Liver (tissue), 8 donors: ENCODE measurements at regions not wholly inside any gene's neighbourhood (a gene's known extent, or its start where the extent isn't known, plus 50 kb on each side); places are given as distances from the start of the nearest gene placed in this dataset.

ENCODE experiments used
- DNase-seq: peaks from one replicate; pipeline ENCODE4 v3.0.0-alpha.2; 2017; ENCODE audit warnings: low spot score
- H3K27ac ChIP-seq, 2 donors: one replicate each; pipeline ENCODE4 v1.7.0; 2013; ENCODE audit warnings: inconsistent platforms in 2 of 2, low read length in 2 of 2, control low read depth in 1 of 2, low read depth in 1 of 2, mild to moderate bottlenecking in 1 of 2
- H3K27me3 ChIP-seq, 4 donors: one replicate each; pipeline versions ENCODE4 v1.6.1 to v1.7.0; 2013; ENCODE audit warnings: low read length in 3 of 4, inconsistent platforms in 1 of 4, mild to moderate bottlenecking in 1 of 4, moderate library complexity in 1 of 4; ENCODE audit not compliant: control insufficient read depth in 4 of 4, insufficient read depth in 4 of 4
- H3K36me3 ChIP-seq, 4 donors: one replicate each; pipeline versions ENCODE4 v1.6.1 to v1.7.0; 2013; ENCODE audit warnings: low read length in 3 of 4, mild to moderate bottlenecking in 3 of 4, low read depth in 1 of 4, moderate library complexity in 1 of 4; ENCODE audit not compliant: control insufficient read depth in 4 of 4, insufficient read depth in 3 of 4
- H3K4me1 ChIP-seq, 4 donors: one replicate each; pipeline versions ENCODE4 v1.6.1 to v1.7.0; 2013; ENCODE audit warnings: low read length in 3 of 4, mild to moderate bottlenecking in 3 of 4, moderate library complexity in 1 of 4; ENCODE audit not compliant: control insufficient read depth in 4 of 4, insufficient read depth in 4 of 4
- H3K4me3 ChIP-seq, 3 donors: one replicate each; pipeline versions ENCODE4 v1.6.1 to v1.7.0; 2013; ENCODE audit warnings: low read length in 3 of 3, control low read depth in 1 of 3, low read depth in 1 of 3, mild to moderate bottlenecking in 1 of 3
- H3K9ac ChIP-seq, 2 donors: one replicate each; pipeline ENCODE4 v1.7.0; 2013; ENCODE audit warnings: low read length in 2 of 2, mild to moderate bottlenecking in 2 of 2, moderate library complexity in 2 of 2, control low read depth in 1 of 2, low read depth in 1 of 2
- H3K9me3 ChIP-seq, 4 donors: one replicate each; pipeline versions ENCODE4 v1.6.1 to v1.7.0; 2013; ENCODE audit warnings: low read length in 3 of 4; ENCODE audit not compliant: control insufficient read depth in 4 of 4
- EGR1 ChIP-seq, 2 donors: IDR thresholded peaks; 2 replicates each; pipeline ENCODE4 v1.6.1; 2016 to 2018; ENCODE audit warnings: antibody characterized with exemption in 2 of 2, low read depth in 2 of 2
- FOXA2 ChIP-seq: IDR thresholded peaks from 2 replicates; pipeline ENCODE4 v1.6.1; 2016; ENCODE audit warnings: antibody characterized with exemption
- HNF4G ChIP-seq: IDR thresholded peaks from 2 replicates; pipeline ENCODE4 v1.6.1; 2016; ENCODE audit warnings: antibody characterized with exemption
- JUND ChIP-seq, 2 donors: IDR thresholded peaks; 2 replicates each; pipeline ENCODE4 v1.6.1; 2016; ENCODE audit warnings: antibody characterized with exemption in 2 of 2
- NR2F2 ChIP-seq: IDR thresholded peaks from 2 replicates; pipeline ENCODE4 v1.6.1; 2016; ENCODE audit warnings: antibody characterized with exemption
- RAD21 ChIP-seq, 2 donors: IDR thresholded peaks; 2 replicates each; pipeline ENCODE4 v1.6.1; 2016; ENCODE audit warnings: antibody characterized with exemption in 2 of 2, mild to moderate bottlenecking in 2 of 2
- RXRA ChIP-seq, 2 donors: IDR thresholded peaks; 2 replicates each; pipeline ENCODE4 v1.6.1; 2017 to 2018; ENCODE audit warnings: antibody characterized with exemption in 2 of 2, mild to moderate bottlenecking in 1 of 2
- SP1 ChIP-seq: IDR thresholded peaks from 2 replicates; pipeline ENCODE4 v1.6.1; 2018; ENCODE audit warnings: antibody characterized with exemption, mild to moderate bottlenecking
- YY1 ChIP-seq: IDR thresholded peaks from 2 replicates; pipeline ENCODE4 v1.6.1; 2016; ENCODE audit warnings: antibody characterized with exemption, mild to moderate bottlenecking
- WGBS: extraction: QIAGEN DNeasy Blood & Tissue Kit; methylation state at CpG from one replicate; pipeline ENCODE4 v1.1.7; 2013; 5-methylcytosine and 5-hydroxymethylcytosine counted together
- TF ChIP-seq, protein P1 (sequence below): fragments of 150-350 bp; IDR thresholded peaks from 2 replicates; pipeline ENCODE4 v1.5.1; 2017; ENCODE audit warnings: improper control_type of control experiment, low read depth, low read length; ENCODE audit not compliant: missing input control
- TF ChIP-seq, protein P2 (sequence below): IDR thresholded peaks from 2 replicates; pipeline ENCODE4 v1.6.1; 2016; ENCODE audit warnings: antibody characterized with exemption
- donor health status: healthy.
- donor health status: healthy.
- donor health status: healthy.
- donor health status: healthy.
- donor health status: healthy.

DNA sequence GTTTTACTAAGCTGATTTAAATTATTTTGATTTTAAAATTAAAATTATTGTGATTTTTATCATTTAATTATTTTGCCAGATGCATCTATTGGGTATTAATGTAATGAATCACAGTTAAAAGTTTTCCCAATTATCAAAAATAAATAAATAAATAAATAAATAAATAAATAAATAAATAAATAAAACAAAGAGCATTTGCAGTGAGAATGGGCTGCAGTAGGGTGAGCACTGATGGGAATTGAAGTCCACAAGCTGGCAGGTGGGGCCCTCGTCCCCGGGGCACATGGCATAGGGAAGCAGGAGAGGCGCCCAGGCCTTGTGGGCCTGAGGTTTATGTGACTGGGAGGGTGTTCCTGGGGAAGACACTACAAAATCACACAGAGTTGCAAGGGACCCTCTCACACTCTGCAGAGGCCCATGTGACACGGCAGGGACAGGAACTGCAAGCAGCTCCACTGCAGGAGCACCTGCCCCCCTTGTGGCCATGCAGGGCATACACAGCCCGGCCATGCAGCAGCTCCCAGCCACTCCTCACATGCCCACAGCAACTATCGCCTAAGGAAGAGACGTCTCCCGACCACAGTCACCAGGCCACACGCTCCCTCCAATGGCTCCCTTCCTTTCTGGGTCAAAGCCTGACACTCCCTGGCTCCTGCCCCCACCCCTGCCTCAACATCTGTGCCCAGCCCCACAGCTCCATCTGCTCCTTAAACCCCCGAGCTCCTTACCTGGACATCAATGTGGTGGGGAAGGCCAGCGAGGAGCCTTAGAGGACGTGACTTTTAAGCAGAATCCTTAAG lies 256.3 kb upstream of the SFSWAP start:
- 40% methylated on average over 12 of the region's 12 CpGs for WGBS
- peak; percentile 47 for DNase-seq
- TF ChIP-seq EGR1 (IDR thresholded peaks at IDR 0.05; ENCODE audit: low read depth in 2 of 2) (no peak), RAD21 (IDR thresholded peaks at IDR 0.05) (peak; percentile 70 to 80)
- TF ChIP-seq, protein P1, sequence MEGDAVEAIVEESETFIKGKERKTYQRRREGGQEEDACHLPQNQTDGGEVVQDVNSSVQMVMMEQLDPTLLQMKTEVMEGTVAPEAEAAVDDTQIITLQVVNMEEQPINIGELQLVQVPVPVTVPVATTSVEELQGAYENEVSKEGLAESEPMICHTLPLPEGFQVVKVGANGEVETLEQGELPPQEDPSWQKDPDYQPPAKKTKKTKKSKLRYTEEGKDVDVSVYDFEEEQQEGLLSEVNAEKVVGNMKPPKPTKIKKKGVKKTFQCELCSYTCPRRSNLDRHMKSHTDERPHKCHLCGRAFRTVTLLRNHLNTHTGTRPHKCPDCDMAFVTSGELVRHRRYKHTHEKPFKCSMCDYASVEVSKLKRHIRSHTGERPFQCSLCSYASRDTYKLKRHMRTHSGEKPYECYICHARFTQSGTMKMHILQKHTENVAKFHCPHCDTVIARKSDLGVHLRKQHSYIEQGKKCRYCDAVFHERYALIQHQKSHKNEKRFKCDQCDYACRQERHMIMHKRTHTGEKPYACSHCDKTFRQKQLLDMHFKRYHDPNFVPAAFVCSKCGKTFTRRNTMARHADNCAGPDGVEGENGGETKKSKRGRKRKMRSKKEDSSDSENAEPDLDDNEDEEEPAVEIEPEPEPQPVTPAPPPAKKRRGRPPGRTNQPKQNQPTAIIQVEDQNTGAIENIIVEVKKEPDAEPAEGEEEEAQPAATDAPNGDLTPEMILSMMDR, result peak; percentile 77
- H3K27ac ChIP-seq, result no peak overlapping the region
- H3K4me3 ChIP-seq, result no peak overlapping the region
- no peaks in the 10 kb centered on the region for H3K9me3 ChIP-seq
- H3K9ac ChIP-seq, result no peak overlapping the region
- no peaks in the 10 kb centered on the region for H3K27me3 ChIP-seq
- H3K4me1 ChIP-seq, result no peaks in the 10 kb centered on the region
- H3K36me3 ChIP-seq, result no peaks in the 10 kb centered on the region

- WGBS, result 80% methylated on average over 10 of the region's 10 CpGs
- no peaks in the 10 kb centered on the region for H3K4me1 ChIP-seq
- H3K9me3 ChIP-seq, result no peaks in the 10 kb centered on the region
- no peak overlapping the region for H3K27ac ChIP-seq
- no peak overlapping the region for H3K9ac ChIP-seq
- DNase-seq, result no peak
- no peaks in the 10 kb centered on the region for H3K36me3 ChIP-seq
- H3K27me3 ChIP-seq, result no peaks in the 10 kb centered on the region
- TF ChIP-seq RXRA (IDR thresholded peaks at IDR 0.05), result no peak
- TF ChIP-seq, protein P2, sequence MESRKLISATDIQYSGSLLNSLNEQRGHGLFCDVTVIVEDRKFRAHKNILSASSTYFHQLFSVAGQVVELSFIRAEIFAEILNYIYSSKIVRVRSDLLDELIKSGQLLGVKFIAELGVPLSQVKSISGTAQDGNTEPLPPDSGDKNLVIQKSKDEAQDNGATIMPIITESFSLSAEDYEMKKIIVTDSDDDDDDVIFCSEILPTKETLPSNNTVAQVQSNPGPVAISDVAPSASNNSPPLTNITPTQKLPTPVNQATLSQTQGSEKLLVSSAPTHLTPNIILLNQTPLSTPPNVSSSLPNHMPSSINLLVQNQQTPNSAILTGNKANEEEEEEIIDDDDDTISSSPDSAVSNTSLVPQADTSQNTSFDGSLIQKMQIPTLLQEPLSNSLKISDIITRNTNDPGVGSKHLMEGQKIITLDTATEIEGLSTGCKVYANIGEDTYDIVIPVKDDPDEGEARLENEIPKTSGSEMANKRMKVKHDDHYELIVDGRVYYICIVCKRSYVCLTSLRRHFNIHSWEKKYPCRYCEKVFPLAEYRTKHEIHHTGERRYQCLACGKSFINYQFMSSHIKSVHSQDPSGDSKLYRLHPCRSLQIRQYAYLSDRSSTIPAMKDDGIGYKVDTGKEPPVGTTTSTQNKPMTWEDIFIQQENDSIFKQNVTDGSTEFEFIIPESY, result no peak
- TF ChIP-seq JUND (IDR thresholded peaks at IDR 0.05), result no peak
- no peak for TF ChIP-seq HNF4G
- no peak for TF ChIP-seq NR2F2
- TF ChIP-seq FOXA2, result no peak
- no peak overlapping the region for H3K4me3 ChIP-seq
These were observed 255.7 kb upstream of the SFSWAP start for GRCh38 chr12:131455218-131455506.

GRCh38 chr12:131455581-131456110 lies 255.2 kb upstream of the SFSWAP start:
- H3K9ac ChIP-seq, result no peak overlapping the region
- no peaks in the 10 kb centered on the region for H3K27me3 ChIP-seq
- 89% methylated on average over 12 of the region's 12 CpGs for WGBS
- no peaks in the 10 kb centered on the region for H3K9me3 ChIP-seq
- TF ChIP-seq SP1 (no peak), YY1 (no peak), EGR1 (IDR thresholded peaks at IDR 0.05; ENCODE audit: low read depth in 2 of 2) (no peak)
- H3K36me3 ChIP-seq, result no peaks in the 10 kb centered on the region
- no peak overlapping the region for H3K27ac ChIP-seq
- no peak for DNase-seq
- no peaks in the 10 kb centered on the region for H3K4me1 ChIP-seq
- H3K4me3 ChIP-seq, result no peak overlapping the region
